ENCODE measurements at regions not wholly inside any gene's neighbourhood (a gene's known extent, or its start where the extent isn't known, plus 50 kb on each side); places are given as distances from the start of the nearest gene placed in this dataset.

DNA sequence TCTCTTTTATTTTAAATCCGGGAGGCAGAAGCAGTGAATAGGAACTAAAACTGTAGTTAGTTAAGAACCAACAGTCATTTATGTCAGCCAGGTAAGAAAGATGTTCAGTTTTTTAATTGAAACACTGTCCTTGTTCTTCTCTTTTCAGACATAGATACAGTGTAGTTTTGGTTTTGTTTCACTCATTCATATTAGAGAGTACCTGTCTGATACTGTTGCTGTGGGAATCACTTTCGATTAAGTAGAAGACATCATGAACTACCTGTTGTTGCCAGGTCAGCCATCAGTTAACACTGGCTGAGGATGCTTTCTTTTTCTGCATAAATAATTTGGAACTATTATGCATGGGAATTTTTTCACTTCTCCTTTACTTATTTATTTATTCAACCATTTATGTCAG lies 700.4 kb downstream of the OTOL1 start (continued):
- no peak for TF ChIP-seq BHLHE40 (IDR thresholded peaks at IDR 0.05; ENCODE audit: borderline replicate concordance in 1 of 2, low read depth in 2 of 2, low read length in 1 of 2)
- no peak for TF ChIP-seq IKZF1 (conservative IDR thresholded peaks at IDR 0.05)
- no peak for TF ChIP-seq ZBTB33 (IDR thresholded peaks at IDR 0.05)
- no peak for TF ChIP-seq NRF1 (conservative IDR thresholded peaks at IDR 0.05; ENCODE audit: low read depth, low read length)
- no peak for TF ChIP-seq MEF2A (IDR thresholded peaks at IDR 0.05; ENCODE audit: insufficient read depth, low read depth, low read length)
- no peak for TF ChIP-seq ZNF217 (IDR thresholded peaks at IDR 0.05)
- TF ChIP-seq PML (IDR thresholded peaks at IDR 0.05; ENCODE audit: low read length): no peak
- TF ChIP-seq IRF3 (IDR thresholded peaks at IDR 0.05): no peak
- no peak for TF ChIP-seq RCOR1 (conservative IDR thresholded peaks at IDR 0.05; ENCODE audit: low read depth, low read length)
- no peak for TF ChIP-seq ZBTB11 (CRISPR knock-in tag; IDR thresholded peaks at IDR 0.05)
